ENCODE measurements at regions not wholly inside any gene's neighbourhood (a gene's known extent, or its start where the extent isn't known, plus 50 kb on each side); places are given as distances from the start of the nearest gene placed in this dataset.
A peak's percentile ranks its signal among the peaks of the same experiment; 100 is the strongest.

DNA sequence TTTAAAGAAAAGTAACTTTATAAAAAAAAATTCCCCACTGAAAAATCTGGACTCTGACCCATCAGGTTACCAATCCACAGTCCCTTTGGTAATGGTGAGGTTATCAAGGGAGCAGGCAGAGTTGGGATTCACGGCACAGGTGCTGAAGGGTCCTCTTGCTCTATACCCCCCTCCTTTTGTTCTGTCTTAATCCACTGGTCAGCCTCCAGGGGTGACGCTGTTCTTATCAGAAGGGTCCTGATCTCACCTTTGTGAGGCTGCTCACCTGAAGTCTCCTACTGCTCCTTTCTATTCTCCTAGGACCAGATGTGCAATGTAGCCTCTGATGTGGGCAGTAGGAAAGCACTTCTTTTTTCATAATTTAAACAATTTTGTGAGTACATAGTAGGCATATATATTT lies 80.6 kb upstream of the E2F8 start:
- no peak for DNase-seq
- H3K4me3 Mint-ChIP-seq: no peak overlapping the region
- ATAC-seq: no peak
- H3K9me3 Mint-ChIP-seq: no peaks in the 10 kb centered on the region
- no peaks in the 10 kb centered on the region for H3K4me1 Mint-ChIP-seq (ENCODE audit: low read depth)
- peaks cover 27% of the 10 kb centered on the region for H3K27me3 Mint-ChIP-seq (ENCODE audit: low read depth)
- H3K36me3 Mint-ChIP-seq (ENCODE audit: insufficient read depth): no peaks in the 10 kb centered on the region

GRCh38 chr11:19320827-19321226 lies 80.1 kb upstream of the E2F8 start:
- Mint-ChIP-seq H3K27me3 (ENCODE audit: low read depth) (peaks cover 27% of the 10 kb centered on the region), H3K36me3 (ENCODE audit: insufficient read depth) (no peaks in the 10 kb centered on the region), H3K4me1 (ENCODE audit: low read depth) (no peaks in the 10 kb centered on the region), H3K4me3 (no peak overlapping the region), H3K9me3 (no peaks in the 10 kb centered on the region)
- DNase-seq (no peak), ATAC-seq (no peak)

DNA sequence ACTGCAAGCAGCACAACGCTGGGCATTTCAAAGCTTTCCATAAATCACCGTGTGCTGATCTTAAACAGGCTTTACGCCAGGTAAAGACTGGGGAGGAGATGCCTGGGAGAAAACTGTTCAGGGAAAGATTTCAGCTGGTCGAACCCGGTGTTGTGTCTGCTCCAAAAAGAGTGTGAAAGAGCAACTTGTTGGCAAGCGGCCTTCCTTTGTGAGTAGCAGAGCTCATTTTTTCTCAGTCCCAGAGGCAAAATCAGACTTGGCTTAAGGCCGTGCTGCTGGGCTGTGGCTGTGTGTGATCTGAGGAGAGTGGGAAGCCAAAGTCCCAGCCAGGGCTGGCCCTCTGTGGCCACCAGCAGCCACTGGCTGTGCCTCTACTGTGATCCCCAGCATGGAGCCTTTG lies 75.7 kb upstream of the E2F8 start:
- no peaks in the 10 kb centered on the region for H3K9me3 Mint-ChIP-seq
- H3K4me3 Mint-ChIP-seq: no peak overlapping the region
- peaks cover 22% of the 10 kb centered on the region for H3K27me3 Mint-ChIP-seq (ENCODE audit: low read depth)
- no peaks in the 10 kb centered on the region for H3K36me3 Mint-ChIP-seq (ENCODE audit: insufficient read depth)
- ATAC-seq (no peak), DNase-seq (no peak)
- no peaks in the 10 kb centered on the region for H3K4me1 Mint-ChIP-seq (ENCODE audit: low read depth)

GRCh38 chr11:19315511-19315910 lies 74.8 kb upstream of the E2F8 start:
- Mint-ChIP-seq H3K9me3 (no peaks in the 10 kb centered on the region), H3K27me3 (ENCODE audit: low read depth) (peaks cover 14% of the 10 kb centered on the region), H3K4me1 (ENCODE audit: low read depth) (no peaks in the 10 kb centered on the region), H3K4me3 (no peak overlapping the region), H3K36me3 (ENCODE audit: insufficient read depth) (no peaks in the 10 kb centered on the region)
- ATAC-seq (no peak), DNase-seq (no peak)

GRCh38 chr11:19313140-19313539 lies 72.4 kb upstream of the E2F8 start:
- no peaks in the 10 kb centered on the region for H3K36me3 Mint-ChIP-seq (ENCODE audit: insufficient read depth)
- peaks cover 2% of the 10 kb centered on the region for H3K27me3 Mint-ChIP-seq (ENCODE audit: low read depth)
- H3K9me3 Mint-ChIP-seq: no peaks in the 10 kb centered on the region
- H3K4me1 Mint-ChIP-seq (ENCODE audit: low read depth): no peaks in the 10 kb centered on the region
- no peak for ATAC-seq
- H3K4me3 Mint-ChIP-seq: no peak overlapping the region
- no peak for DNase-seq

DNA sequence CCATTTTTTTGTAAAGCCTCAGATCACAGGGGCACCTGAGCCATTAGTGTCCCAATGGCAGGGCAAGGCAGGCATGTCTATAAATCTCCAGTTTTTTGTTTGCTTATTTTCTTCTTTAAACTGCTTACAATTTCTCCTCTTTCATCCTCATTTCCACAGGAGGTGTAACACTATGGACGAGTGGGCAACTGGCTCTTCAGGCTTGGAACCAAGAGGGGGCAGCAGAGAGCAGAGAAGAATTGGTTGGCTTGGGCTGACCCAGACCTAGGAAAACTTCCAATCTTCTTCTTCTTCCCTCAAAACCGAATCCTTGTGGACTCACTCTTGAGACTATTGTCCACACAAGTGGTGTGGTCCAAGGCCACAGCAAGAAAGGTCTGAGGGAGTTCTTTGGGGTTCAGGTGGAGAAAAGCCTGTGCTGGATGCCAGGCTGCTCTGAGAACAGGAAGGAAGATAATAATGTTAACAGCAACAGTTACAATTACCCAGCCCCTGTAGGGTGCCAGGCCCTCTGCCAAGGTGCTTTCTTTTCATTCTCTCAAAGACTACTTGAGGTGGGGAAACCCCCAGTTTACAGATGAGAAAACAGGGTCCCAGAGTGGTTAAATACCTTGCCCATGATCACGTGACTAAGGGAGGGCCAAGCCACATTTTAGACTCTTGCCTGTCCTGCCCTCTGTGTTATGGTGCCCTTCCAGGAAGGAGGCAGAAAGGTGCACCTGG lies 70.7 kb upstream of the E2F8 start:
- H3K36me3 Mint-ChIP-seq (ENCODE audit: insufficient read depth): no peaks in the 10 kb centered on the region
- peaks cover 4% of the 10 kb centered on the region for H3K27me3 Mint-ChIP-seq (ENCODE audit: low read depth)
- H3K4me3 Mint-ChIP-seq: no peak overlapping the region
- H3K4me1 Mint-ChIP-seq (ENCODE audit: low read depth): no peaks in the 10 kb centered on the region
- H3K9me3 Mint-ChIP-seq: no peaks in the 10 kb centered on the region
- peak; percentile 7 for DNase-seq
- peak in 1 of 2 donors; percentile 57 for ATAC-seq

DNA sequence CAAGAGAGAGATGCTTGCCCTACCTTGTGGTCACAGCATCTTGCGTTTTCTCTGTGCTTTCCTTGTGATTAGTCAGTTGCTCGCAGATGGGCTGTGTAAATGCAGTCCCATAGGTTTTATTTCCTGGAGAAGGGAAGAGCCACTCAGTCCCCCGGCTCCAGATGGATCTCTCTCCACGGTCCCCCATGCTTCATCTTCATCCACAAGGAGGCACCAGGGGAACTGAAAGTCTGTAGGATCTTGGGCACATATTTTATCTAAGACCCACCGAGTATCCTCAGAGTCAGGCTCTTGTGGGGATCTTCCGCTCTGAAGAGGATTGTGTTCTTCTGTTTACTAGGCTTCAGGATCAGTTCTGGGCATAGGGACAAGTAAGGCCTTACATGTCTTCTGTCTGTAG lies 66.8 kb upstream of the E2F8 start:
- H3K9me3 Mint-ChIP-seq: no peaks in the 10 kb centered on the region
- no peak for DNase-seq
- no peaks in the 10 kb centered on the region for H3K36me3 Mint-ChIP-seq (ENCODE audit: insufficient read depth)
- ATAC-seq: no peak
- peaks cover 4% of the 10 kb centered on the region for H3K27me3 Mint-ChIP-seq (ENCODE audit: low read depth)
- no peak overlapping the region for H3K4me3 Mint-ChIP-seq
- no peaks in the 10 kb centered on the region for H3K4me1 Mint-ChIP-seq (ENCODE audit: low read depth)

DNA sequence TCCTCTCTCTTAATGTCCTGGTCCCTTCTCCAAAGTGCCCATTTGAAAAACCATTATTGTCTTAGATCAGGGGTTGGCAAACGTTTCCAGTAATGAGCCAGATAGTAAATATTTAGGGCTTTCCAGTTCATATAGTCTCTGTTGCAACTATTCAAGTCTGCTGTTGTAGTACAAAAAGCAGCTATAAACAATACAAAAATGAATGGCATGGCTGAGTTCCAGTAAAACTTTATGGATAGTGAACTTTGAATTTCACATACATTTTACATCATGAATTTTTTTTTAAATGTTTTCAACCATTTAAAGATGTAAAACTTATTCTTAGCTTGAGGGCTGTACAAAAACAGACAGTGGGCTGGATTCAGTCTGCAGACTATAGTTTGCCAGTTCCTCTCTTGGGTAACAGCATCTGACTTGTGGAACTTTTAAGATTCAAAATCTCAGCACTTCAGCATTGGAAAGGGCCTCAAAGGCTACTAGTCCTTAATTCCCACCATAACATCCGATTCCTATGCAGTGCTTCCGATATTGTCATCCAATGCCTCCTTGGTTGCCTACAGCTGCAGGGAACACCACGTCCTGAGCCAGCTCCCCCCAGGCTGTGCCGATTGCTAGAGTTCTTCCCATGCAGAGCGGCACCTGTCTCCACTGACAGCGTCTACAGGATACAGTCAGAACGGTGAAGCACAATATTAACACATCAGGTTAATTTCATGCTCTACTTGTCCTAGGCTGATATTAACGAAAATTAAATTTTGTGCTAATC lies 65.6 kb upstream of the E2F8 start:
- ATAC-seq (no peak), DNase-seq (no peak)
- Mint-ChIP-seq H3K4me1 (ENCODE audit: low read depth) (no peaks in the 10 kb centered on the region), H3K9me3 (no peaks in the 10 kb centered on the region), H3K27me3 (ENCODE audit: low read depth) (peaks cover 4% of the 10 kb centered on the region), H3K4me3 (no peak overlapping the region), H3K36me3 (ENCODE audit: insufficient read depth) (no peaks in the 10 kb centered on the region)

GRCh38 chr11:19301361-19301760 lies 60.6 kb upstream of the E2F8 start:
- Mint-ChIP-seq H3K4me3 (no peak overlapping the region), H3K9me3 (no peaks in the 10 kb centered on the region), H3K4me1 (ENCODE audit: low read depth) (no peaks in the 10 kb centered on the region), H3K27me3 (ENCODE audit: low read depth) (peaks cover 19% of the 10 kb centered on the region), H3K36me3 (ENCODE audit: insufficient read depth) (no peaks in the 10 kb centered on the region)
- DNase-seq (no peak), ATAC-seq (no peak)

GRCh38 chr11:19294444-19294843 lies 53.7 kb upstream of the E2F8 start:
- no peaks in the 10 kb centered on the region for H3K4me1 Mint-ChIP-seq (ENCODE audit: low read depth)
- H3K4me3 Mint-ChIP-seq: no peak overlapping the region
- peaks cover 19% of the 10 kb centered on the region for H3K27me3 Mint-ChIP-seq (ENCODE audit: low read depth)
- no peaks in the 10 kb centered on the region for H3K9me3 Mint-ChIP-seq
- ATAC-seq: no peak
- H3K36me3 Mint-ChIP-seq (ENCODE audit: insufficient read depth): no peaks in the 10 kb centered on the region
- DNase-seq: no peak

- Mint-ChIP-seq H3K27me3 (ENCODE audit: low read depth) (peaks cover 2% of the 10 kb centered on the region), H3K4me3 (no peak overlapping the region), H3K36me3 (ENCODE audit: insufficient read depth) (no peaks in the 10 kb centered on the region), H3K4me1 (ENCODE audit: low read depth) (no peaks in the 10 kb centered on the region), H3K9me3 (no peaks in the 10 kb centered on the region)
- ATAC-seq (no peak), DNase-seq (no peak)
These were observed 50.3 kb upstream of the E2F8 start for GRCh38 chr11:19291064-19291463.
